Cardiac fibroblast (primary cell): ENCODE measurements at regions not wholly inside any gene's neighbourhood (a gene's known extent, or its start where the extent isn't known, plus 50 kb on each side); places are given as distances from the start of the nearest gene placed in this dataset.
"Not testable (repeated sequence)": the region's sequence is repeated elsewhere in the genome, so short reads cannot be mapped to it uniquely, and the experiment has no call there.

Experiments
- DNase-seq, 2 donors: peaks; one replicate each; pipeline versions ENCODE4 v3.0.0 to v3.0.0-alpha.2; 2010; ENCODE audit warnings: low read depth in 2 of 2
- H3K4me3 ChIP-seq, 2 donors: replicated peaks in 1 of 2; 1 replicate in 1 of 2; 2 replicates in 1 of 2; pipeline ENCODE4 v1.5.1; 2011; ENCODE audit warnings: low read depth in 2 of 2, low read length in 2 of 2, mild to moderate bottlenecking in 2 of 2, moderate library complexity in 1 of 2

DNA sequence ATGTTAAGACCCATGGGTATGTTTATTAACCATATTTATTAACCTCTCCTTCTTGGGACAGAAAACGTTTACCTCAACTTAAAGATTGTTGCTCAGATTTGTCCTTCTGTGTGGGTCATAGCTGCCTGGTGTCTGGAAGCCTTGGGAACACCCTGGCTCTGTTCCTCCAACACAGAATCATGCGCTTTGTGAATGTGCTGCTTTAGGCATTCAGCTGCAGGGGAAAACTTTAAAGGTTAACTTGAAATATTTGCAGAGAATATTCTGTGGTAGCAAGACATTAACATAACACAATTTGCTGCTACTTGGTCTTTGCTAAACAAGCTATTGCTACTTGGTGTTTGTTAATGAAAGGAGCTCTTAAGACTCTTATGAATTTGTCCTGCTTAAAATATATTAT lies 50.5 kb upstream of the THOC3 start:
- not testable (repeated sequence) for DNase-seq, H3K4me3 ChIP-seq

DNA sequence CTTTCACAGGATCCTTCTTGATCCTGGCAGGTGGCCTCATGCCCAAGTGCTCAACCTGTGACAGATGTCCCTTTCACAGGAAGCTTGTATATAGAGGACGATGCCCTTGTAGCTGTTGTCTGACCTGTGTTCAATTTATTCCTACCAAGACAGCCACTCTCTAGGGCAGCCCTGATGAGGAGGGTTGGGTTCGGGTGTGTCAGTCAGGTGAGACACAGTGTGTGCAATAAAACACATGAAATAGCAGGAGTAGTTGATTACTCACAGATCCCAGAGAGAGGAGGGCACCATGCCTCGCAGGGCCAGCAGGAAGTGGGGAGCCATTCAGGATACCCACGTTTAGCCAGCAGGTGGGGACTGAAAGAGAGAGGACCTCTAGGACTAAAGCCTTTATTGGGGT lies 52.7 kb upstream of the THOC3 start:
- DNase-seq: not testable (repeated sequence)

DNA sequence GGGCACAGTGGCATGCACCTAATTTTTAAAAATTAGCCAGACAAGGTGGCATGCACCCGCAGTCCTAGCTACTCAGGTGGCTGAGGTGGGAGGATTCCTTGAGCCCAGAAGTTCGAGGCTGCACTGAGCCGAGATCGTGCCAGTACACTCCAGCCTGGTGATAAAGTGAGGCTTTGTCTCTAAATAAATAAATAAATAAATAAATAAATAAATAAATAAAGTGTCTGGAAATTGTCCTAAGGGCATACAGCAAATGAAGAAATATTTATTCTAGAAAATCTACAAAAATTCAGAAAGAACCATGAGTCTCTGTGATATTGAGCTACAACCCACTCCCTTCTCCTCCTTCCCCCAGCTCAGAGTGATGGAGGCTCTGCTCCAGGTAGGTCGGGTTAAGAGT lies 55.4 kb upstream of the THOC3 start:
- DNase-seq, H3K4me3 ChIP-seq: not testable (repeated sequence)

More for the DNA sequence above, 52.7 kb upstream of the THOC3 start:
- not testable (repeated sequence) for H3K4me3 ChIP-seq

DNA sequence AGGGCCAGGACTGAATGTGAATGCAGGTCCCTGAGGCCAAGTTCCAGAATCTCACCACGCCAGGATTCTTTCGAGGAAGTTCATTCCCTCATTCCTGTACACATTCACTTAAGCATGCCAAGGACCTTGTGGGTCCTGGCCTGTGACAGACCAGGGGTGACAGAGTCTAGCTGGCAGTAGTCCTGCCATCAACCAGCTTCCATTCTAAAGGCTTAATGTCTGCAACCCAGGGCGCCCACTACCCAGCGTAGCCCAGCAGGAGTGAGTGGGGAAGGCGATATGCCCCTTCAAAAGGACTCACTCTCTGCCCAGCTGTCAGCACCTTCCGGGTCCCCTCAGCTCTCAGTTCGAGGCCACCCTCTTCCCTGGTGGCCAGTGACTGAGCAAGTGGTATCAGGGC lies 61.3 kb upstream of the THOC3 start:
- H3K4me3 ChIP-seq, DNase-seq: not testable (repeated sequence)

DNA sequence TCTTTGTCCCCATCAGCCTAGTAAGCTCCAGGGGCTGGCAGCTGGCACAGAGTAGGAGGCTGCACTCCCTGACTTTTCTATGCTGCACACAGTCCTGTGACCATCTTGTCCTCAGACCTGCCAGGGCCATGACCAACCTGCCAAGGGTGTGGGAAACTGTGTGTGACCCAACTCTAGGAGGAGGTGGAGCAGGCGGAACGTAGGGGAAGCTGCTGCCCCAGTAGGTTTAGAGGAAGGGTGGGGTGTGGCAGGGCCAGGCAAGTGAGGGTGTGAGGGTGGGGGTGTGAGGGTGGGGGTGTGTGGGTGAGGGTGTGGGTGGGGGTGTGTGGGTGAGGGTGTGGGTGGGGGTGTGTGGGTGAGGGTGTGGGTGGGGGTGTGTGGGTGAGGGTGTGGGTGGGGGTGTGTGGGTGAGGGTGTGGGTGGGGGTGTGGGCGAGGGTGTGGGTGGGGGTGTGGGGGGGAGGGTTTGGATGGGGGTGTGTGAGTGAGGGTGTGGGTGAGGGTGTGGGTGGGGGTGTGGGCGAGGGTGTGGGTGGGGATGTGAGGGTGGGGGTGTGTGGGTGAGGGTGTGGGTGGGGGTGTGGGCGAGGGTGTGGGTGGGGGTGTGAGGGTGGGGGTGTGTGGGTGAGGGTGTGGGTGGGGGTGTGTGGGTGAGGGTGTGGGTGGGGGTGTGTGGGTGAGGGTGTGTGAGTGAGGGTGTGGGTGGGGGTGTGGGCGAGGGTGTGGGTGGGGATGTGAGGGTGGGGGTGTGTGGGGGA lies 62.4 kb upstream of the THOC3 start:
- H3K4me3 ChIP-seq, DNase-seq: not testable (repeated sequence)

DNA sequence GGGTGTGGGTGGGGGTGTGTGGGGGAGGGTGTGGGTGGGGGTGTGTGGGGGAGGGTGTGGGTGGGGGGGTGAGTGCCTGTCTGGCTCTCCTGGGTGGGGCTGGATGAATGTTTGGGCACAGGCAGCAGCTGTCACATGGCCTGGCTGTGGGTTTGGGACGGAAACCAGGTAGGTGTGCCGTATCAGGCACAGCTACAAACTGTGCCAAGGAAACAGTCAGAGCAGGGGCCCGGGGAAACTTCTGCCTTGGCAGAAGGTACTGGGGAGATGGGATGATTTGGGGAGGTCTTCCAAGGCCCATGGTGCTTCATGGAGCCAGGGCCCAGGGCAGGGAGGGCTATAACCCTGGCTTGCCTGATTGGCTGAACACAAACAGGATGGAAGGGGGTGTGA lies 63.0 kb upstream of the THOC3 start:
- H3K4me3 ChIP-seq, DNase-seq: not testable (repeated sequence)

DNA sequence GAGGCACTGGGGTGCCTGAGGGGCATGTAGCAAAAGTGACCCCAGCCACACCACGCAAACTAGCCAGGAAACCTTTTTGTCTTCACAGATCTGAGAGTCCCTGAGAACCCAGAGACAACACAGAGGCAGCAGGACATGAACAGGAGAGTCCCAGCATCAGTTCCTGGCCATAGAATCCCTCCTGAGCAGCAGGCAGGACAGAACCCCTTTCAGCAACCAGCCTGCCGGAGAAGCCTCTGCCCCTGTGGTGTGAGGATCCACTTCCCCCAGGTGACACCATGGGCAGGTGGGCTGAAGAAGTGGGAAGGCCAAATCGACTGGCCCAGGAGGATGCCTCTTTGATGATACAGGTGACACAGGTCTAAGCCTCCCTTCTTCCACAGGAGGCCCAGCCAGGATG lies 65.1 kb upstream of the THOC3 start:
- DNase-seq: not testable (repeated sequence)

DNA sequence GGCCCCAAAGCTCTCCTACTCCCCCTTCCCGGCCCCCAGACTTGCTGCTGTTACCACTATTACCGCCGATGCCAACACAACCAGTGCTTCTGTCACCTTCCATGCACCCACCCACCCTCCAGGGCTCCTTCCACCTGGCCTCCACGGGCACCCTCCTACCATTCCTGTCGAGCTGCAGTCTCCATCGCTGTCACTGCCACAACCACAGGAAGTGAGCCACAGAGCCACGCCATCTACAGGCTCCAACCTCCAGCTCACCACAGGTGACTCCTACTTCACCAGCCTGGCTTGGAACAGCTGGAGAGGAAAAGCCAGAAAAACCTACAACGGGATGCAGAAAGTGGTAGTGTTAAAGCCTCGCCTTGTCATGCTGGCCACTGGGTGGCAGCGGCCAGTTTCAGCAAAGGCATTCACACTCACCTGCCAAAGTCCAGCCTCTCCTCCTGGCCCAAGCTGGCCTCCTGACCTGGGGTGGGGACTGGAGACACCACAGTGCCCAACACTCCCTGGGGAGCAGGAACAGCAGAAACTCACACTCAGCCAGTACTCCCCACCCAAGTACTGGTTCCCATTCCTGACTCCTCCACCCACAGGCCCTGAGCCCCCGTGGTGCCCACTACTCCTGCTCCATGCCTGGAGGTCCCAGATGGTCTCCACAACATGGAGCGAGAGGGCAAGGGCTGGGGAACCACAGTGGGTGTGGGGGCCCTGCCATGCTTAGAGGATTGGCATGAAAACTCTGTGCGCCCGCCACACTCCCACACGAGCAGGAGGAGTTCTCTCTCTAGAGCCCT lies 66.5 kb upstream of the THOC3 start:
- not testable (repeated sequence) for H3K4me3 ChIP-seq, DNase-seq

More for the DNA sequence above, 65.1 kb upstream of the THOC3 start:
- H3K4me3 ChIP-seq: not testable (repeated sequence)

DNA sequence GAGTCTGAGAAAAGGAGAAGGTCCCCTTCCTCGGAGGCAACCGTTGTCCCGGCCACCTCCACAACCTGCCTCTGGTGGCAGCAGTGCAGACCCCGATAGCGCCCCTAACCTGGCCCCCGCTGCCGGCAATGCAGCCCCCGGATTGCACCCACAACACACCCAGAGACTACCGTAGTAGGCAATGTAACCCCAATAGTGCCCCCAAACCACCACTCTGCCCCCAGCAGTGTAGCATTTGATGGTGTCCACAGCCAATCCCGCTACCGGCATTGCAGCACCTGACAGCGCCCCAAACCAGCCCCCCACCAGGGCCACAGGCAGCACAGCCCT lies 67.1 kb upstream of the THOC3 start:
- not testable (repeated sequence) for H3K4me3 ChIP-seq, DNase-seq

DNA sequence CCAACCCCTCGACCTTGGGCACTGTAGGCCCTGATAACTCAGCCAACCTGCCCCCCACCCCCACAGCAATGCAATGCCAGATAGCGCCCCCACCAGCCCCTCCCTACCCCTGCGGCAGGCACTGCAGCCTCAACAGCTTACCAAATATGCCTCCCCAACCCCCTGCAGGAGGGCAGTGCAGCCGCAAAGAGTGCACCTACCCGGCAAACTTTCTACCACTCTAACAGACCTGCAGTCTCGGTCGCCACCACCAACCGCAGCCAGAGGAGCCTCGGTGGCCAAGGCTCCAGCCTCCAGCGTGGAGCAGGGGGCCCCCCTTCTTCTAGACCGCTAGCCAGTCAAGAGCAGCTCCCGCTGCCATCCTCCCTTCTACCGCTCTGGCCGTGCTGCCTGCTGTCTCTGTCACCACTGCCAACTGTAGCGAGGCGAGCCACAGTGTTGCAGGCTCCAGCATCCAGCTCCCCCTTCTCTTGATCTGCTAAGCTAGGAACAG lies 67.7 kb upstream of the THOC3 start:
- DNase-seq: not testable (repeated sequence)

DNA sequence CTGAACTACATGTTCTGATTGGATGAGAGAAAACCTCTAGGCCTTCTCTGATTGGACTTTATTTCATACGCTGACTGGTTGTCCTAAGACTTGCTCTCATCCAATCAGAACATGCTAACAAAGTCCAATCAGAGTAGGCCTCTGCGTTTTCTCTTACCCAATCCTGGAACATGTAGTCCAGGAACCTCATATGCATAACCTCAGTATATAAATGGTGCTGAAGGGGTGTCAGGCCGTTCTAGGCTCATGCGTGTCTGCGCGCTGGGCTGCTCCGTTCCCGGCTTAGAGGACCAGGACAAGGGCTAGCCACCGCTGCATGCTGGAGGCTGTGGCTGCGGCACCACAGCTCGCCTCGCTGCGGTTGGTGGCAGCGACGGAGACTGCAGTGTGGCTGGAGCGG lies 68.3 kb upstream of the THOC3 start:
- DNase-seq, H3K4me3 ChIP-seq: not testable (repeated sequence)

More for the DNA sequence above, 67.7 kb upstream of the THOC3 start:
- not testable (repeated sequence) for H3K4me3 ChIP-seq

DNA sequence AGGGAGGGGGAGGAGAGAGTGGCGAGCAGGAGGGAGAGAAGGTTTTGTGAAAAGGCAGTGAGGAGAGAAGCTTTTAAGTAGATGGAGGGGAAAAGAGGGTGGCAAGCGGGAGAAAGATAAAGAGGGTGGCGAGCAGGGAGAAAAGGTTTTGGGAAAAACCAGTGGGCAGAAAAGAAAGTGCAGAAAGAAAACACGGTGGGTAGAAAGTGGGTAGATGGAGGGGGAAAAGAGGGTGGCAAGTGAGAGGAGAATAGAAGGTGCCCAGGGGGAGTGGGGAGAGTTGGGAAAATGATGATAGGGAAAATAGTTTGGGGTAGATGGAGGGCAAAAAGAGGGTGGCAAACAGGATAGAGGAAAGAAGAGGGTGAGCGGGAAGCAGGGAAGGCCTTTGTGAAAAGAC lies 69.1 kb upstream of the THOC3 start:
- not testable (repeated sequence) for DNase-seq, H3K4me3 ChIP-seq

DNA sequence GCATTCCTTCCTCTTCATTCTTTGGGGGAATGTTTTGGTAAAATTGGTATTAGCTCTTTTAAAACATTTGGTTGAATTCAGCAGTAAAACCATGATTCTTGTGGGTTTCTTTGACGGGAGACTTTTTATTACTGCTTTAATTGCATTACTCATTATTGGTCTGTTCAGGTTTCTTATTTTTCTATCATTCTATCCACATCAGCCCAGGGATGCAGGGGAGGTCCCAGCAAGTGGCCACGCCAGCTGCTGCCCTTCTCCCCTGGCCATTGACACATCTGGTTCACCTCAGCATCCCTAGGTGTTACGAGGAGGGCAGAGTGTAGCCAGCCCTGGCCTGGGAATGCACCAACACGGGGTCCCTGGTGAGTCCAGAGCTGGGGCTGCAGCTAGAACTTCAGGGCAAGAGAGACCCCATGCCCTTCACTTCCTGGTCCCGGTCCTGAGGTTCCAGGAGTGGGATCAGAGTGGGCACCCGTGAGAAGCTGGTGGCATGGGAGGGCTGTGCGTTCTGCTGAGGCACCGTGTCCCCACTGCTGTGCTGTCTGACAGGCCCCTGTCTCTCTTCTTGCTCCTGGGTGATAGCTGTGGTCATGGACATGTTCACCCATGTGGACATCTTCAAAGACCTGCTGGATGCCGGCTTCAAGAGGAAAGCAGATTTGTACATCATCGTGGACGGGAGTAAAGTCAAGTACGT lies 72.1 kb upstream of the THOC3 start:
- H3K4me3 ChIP-seq, DNase-seq: not testable (repeated sequence)

DNA sequence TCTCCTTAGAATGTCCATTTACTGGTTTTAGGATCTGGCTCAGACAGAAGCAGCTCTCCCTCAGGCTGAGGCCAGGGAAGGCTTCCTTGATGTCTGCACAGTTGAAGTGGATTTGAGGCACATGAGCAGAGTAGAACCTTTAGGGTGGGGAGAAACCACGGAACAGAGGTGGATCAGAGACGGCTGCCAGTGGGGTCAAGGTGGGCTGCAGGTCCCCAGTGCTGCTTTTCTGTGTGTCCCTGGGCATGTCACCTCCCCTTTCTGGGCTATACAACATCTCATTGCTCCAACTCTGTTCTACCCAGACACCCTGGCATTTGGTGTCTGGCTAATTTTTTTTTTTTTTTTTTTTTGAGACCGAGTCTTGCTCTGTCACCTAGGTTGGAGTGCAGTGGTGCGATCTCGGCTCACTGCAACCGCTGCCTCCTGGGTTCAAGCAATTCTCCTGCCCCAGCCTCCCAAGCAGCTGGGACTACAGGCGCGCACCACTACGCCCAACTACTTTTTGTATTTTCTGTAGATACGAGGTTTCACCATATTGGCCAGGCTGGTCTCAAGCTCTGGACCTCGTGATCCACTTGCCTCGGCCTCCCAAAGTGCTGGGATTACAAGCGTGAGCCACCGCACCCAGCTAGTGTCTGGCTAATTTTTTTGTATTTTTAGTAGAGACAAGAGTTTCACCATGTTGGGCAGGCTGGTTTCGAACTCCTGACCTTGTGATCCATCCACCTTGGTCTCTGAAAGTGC lies 73.3 kb upstream of the THOC3 start:
- DNase-seq, H3K4me3 ChIP-seq: not testable (repeated sequence)

DNA sequence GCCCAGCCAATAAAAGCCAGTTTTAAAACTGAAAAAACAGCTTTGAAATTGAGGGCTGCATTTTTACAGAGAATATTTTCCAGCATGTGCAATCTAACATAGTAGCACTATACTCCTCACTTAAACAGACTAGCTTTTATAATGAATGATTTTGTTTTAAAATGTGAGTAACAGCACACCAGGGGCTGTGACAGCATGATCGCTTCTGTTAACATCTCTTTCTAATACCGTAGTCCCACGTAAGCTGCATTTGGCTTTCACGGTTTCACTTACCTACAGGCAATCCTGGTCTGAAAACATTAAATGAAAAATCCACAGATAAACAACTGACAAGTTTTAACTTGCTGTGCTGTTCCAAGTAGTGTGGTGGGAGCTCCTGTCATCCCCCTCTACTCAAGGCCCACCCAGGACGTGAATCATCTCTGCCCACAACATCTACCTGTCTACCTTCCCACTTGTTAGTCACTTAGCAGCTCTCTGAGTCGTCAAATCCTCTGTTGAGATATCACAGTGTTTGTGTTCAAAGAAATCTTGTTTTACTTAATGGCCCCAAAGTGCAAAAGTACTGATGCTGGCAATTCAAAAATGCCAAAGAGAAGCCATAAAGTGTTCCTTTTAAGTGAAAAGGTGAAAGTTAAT lies 74.0 kb upstream of the THOC3 start:
- not testable (repeated sequence) for DNase-seq, H3K4me3 ChIP-seq

DNA sequence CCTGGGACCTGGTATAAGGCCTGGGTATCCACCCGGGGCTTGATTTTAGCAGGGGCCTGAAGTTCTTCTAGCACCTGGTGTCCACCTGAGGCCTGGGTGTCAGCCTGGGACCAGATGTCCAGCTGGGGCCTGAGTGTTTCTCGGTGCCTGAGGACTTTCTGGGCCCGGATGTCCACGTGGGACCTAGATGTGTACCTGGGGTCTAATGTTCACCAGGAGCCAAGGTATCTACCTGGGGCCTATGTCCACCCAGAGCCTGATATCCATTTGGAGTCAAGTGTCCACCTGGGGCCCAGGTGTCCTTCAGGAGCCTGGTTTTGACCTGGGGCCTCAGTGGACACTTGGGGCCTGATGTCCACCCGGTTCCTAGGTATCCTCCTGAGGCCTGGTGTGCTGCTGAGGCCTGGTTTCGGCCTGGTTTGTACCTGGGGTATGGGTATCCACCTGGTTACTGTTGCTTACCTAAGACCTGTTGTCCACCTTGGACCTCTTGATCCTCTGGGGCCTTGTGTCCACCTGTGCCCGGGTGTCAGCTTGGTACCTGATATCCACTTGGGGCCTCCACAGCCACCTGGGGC lies 75.2 kb upstream of the THOC3 start:
- H3K4me3 ChIP-seq, DNase-seq: not testable (repeated sequence)

DNA sequence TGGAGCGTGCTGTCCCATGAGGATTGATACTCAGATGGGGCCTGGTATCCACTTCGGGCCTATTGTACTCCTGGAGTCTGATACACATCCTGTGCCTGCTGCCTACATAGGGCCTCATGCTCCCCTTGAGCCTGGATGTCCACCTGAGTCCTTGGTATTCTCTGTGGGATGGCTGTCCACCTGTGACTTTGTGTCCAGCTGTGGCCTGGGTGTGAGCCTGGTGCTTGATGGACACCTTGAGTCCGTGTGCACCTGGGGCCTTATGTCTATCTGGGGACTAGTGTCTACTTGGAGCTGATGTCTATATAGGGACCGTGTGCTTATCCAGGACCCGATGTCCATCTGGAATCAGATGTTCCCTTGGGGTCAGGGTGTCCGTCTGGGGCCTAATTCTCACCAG lies 75.9 kb upstream of the THOC3 start:
- not testable (repeated sequence) for DNase-seq, H3K4me3 ChIP-seq
